ENCODE measurements at regions not wholly inside any gene's neighbourhood (a gene's known extent, or its start where the extent isn't known, plus 50 kb on each side); places are given as distances from the start of the nearest gene placed in this dataset.
"Not testable (repeated sequence)": the region's sequence is repeated elsewhere in the genome, so short reads cannot be mapped to it uniquely, and the experiment has no call there.

DNA sequence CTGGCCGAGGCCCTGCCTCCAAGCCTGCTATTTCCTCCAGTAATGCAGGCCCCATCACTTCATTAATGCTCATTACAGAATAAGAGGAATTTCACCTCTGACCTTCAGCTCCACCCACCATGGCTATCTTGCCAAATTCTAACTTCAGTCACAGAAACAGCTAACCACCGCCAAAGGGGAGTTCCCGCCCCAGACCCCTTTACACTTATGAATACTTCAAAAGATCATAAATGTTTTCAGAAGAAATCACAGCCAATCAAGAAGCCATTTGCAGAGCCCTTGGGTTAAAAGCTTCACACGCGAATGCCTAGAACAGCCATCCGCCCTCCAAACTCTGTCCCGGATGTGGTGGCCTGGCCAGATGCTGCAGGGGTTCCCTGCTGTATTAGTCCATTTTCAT is 73.8 kb upstream of the TWIST2 start:
- DNase-seq: no peak
- Histone ChIP-seq H3K27me3 (ENCODE audit: control insufficient read depth, insufficient read depth, low read length) (no peaks in the 10 kb centered on the region; the same call in 1 of the 2 replicates), H3K4me3 (ENCODE audit: insufficient read depth, low read depth, low read length) (no peak overlapping the region), H3K36me3 (replicated peaks; ENCODE audit: control insufficient read depth, insufficient read depth, low read length) (no peaks in the 10 kb centered on the region)

- Histone ChIP-seq H3K4me3 (ENCODE audit: insufficient read depth, low read depth, low read length) (no peak overlapping the region), H3K27me3 (ENCODE audit: control insufficient read depth, insufficient read depth, low read length) (no peaks in the 10 kb centered on the region; the same call in 1 of the 2 replicates), H3K36me3 (replicated peaks; ENCODE audit: control insufficient read depth, insufficient read depth, low read length) (no peaks in the 10 kb centered on the region)
- no peak for DNase-seq
These were observed 72.8 kb upstream of the TWIST2 start for GRCh38 chr2:238774980-238775509.

DNA sequence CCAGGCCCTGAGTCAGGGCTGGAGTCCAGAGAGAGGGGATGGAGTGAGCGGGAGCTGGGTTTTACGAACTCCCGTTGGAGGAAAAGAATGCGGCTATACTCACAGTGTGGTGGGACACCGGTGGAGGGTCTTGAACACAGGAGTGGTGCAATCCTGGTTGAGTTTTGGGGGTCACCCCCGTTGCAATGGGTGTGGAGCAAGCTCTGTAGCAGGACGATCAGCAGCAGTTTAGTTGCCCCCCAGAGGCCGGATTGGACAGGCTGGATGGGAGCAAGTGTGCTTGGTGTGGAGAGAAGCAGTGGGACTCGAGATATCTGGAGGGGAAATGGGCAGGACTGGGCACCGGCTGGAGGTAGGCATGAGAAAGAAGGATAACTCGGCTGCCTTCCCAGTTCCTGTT is 72.3 kb upstream of the TWIST2 start:
- Histone ChIP-seq H3K27me3 (ENCODE audit: control insufficient read depth, insufficient read depth, low read length) (no peaks in the 10 kb centered on the region; the same call in 1 of the 2 replicates), H3K36me3 (replicated peaks; ENCODE audit: control insufficient read depth, insufficient read depth, low read length) (no peaks in the 10 kb centered on the region), H3K4me3 (ENCODE audit: insufficient read depth, low read depth, low read length) (no peak overlapping the region)
- no peak for DNase-seq

- Histone ChIP-seq H3K36me3 (replicated peaks; ENCODE audit: control insufficient read depth, insufficient read depth, low read length) (no peaks in the 10 kb centered on the region), H3K4me3 (ENCODE audit: insufficient read depth, low read depth, low read length) (no peak overlapping the region), H3K27me3 (ENCODE audit: control insufficient read depth, insufficient read depth, low read length) (no peaks in the 10 kb centered on the region; the same call in 1 of the 2 replicates)
- DNase-seq: no peak
These were observed 71.7 kb upstream of the TWIST2 start for GRCh38 chr2:238776003-238776760.

DNA sequence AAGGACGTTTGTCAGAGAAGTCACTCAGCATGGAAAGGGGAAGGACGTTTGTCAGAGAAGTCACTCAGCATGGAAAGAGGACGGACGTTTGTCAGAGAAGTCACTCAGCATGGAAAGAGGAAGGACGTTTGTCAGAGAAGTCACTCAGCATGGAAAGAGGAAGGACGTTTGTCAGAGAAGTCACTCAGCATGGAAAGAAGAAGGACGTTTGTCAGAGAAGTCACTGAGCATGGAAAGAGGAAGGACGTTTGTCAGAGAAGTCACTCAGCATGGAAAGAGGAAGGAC is 71.2 kb upstream of the TWIST2 start:
- DNase-seq; H3K4me3 ChIP-seq (ENCODE audit: insufficient read depth, low read depth, low read length); H3K27me3 ChIP-seq (ENCODE audit: control insufficient read depth, insufficient read depth, low read length); H3K36me3 ChIP-seq (replicated peaks; ENCODE audit: control insufficient read depth, insufficient read depth, low read length): not testable (repeated sequence)

- DNase-seq: no peak
- H3K36me3 ChIP-seq (replicated peaks; ENCODE audit: control insufficient read depth, insufficient read depth, low read length): no peaks in the 10 kb centered on the region
- no peak overlapping the region for H3K4me3 ChIP-seq (ENCODE audit: insufficient read depth, low read depth, low read length)
- H3K27me3 ChIP-seq (ENCODE audit: control insufficient read depth, insufficient read depth, low read length): no peaks in the 10 kb centered on the region; the same call in 1 of the 2 replicates
These were observed 70.4 kb upstream of the TWIST2 start for GRCh38 chr2:238777369-238778067.

- Histone ChIP-seq H3K27me3 (ENCODE audit: control insufficient read depth, insufficient read depth, low read length) (no peaks in the 10 kb centered on the region), H3K36me3 (replicated peaks; ENCODE audit: control insufficient read depth, insufficient read depth, low read length) (no peaks in the 10 kb centered on the region), H3K4me3 (ENCODE audit: insufficient read depth, low read depth, low read length) (no peak overlapping the region)
- DNase-seq: peak; percentile 87
These were observed 63.0 kb upstream of the TWIST2 start for GRCh38 chr2:238784671-238785527.

DNA sequence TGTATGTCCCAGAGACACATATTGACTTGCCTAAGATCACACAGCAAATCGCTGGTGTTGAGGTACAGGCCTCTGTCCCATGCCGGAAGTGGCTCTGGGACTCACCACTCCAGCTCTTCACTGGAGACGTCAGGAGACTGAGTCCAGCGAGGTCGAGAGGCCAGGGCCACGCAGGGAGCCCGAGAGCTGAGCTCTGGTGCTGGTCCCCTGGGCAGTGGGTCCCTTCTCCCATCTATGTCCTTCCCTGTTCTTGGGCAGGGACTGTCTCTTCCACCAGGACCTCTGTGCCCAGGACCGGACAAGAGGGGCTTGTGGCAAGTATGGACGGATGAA is 62.4 kb upstream of the TWIST2 start:
- no peaks in the 10 kb centered on the region for H3K27me3 ChIP-seq (ENCODE audit: control insufficient read depth, insufficient read depth, low read length)
- DNase-seq: no peak
- no peak overlapping the region for H3K4me3 ChIP-seq (ENCODE audit: insufficient read depth, low read depth, low read length)
- H3K36me3 ChIP-seq (replicated peaks; ENCODE audit: control insufficient read depth, insufficient read depth, low read length): no peaks in the 10 kb centered on the region

- Histone ChIP-seq H3K27me3 (ENCODE audit: control insufficient read depth, insufficient read depth, low read length) (no peaks in the 10 kb centered on the region), H3K4me3 (ENCODE audit: insufficient read depth, low read depth, low read length) (no peak overlapping the region), H3K36me3 (replicated peaks; ENCODE audit: control insufficient read depth, insufficient read depth, low read length) (no peaks in the 10 kb centered on the region)
- DNase-seq: no peak
These were observed 61.5 kb upstream of the TWIST2 start for GRCh38 chr2:238786379-238786778.

- H3K36me3 ChIP-seq (replicated peaks; ENCODE audit: control insufficient read depth, insufficient read depth, low read length): no peaks in the 10 kb centered on the region
- DNase-seq: no peak
- H3K4me3 ChIP-seq (ENCODE audit: insufficient read depth, low read depth, low read length): no peak overlapping the region
- no peaks in the 10 kb centered on the region for H3K27me3 ChIP-seq (ENCODE audit: control insufficient read depth, insufficient read depth, low read length)
These were observed 60.9 kb upstream of the TWIST2 start for GRCh38 chr2:238786792-238787490.

DNA sequence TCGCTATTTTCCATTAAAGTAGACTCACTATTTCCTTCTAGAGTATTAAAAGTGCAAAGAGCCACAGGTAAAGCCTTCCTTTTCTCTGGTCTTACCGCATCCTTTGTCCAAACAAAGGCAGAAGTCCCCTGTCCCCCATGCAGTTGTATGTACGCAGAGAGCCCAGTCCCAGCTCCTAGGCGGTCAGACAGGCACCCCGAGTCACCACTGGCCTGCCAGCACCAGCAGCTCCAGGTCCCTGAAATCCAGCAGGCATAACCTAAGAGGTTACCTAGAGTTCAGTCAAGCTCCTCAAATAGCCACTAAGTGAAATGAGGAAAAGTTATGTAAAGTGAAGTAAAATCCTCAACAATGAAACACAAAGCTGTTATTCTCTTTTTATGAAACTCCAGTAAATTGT is 60.4 kb upstream of the TWIST2 start:
- Histone ChIP-seq H3K27me3 (ENCODE audit: control insufficient read depth, insufficient read depth, low read length) (no peaks in the 10 kb centered on the region), H3K36me3 (replicated peaks; ENCODE audit: control insufficient read depth, insufficient read depth, low read length) (no peaks in the 10 kb centered on the region), H3K4me3 (ENCODE audit: insufficient read depth, low read depth, low read length) (no peak overlapping the region)
- DNase-seq: no peak

DNA sequence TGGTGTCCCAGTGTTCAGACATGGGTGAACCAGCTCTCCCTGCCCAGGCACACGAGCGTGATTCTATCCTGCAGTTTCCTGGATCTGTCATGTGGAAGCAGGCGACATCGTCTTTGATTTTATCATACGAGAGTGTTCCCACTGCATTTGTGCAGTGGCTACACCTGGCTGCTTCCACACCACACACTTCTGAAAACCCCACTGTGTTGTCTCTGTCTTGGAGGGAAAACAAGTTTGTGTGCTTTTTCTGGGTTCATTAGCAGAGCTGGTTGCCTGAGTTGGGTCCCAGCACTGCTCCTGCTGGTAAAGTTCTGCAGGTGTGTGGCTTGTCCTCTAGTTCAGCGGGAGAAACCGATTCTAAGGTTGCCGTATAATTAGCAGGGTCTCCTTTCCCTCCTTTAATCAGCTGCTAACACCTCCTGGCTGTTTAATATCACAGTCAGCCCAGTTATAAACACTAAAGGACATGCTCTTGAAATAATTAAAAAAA is 58.5 kb upstream of the TWIST2 start:
- Histone ChIP-seq H3K4me3 (ENCODE audit: insufficient read depth, low read depth, low read length) (no peak overlapping the region), H3K36me3 (replicated peaks; ENCODE audit: control insufficient read depth, insufficient read depth, low read length) (no peaks in the 10 kb centered on the region), H3K27me3 (ENCODE audit: control insufficient read depth, insufficient read depth, low read length) (no peaks in the 10 kb centered on the region)
- DNase-seq: no peak

DNA sequence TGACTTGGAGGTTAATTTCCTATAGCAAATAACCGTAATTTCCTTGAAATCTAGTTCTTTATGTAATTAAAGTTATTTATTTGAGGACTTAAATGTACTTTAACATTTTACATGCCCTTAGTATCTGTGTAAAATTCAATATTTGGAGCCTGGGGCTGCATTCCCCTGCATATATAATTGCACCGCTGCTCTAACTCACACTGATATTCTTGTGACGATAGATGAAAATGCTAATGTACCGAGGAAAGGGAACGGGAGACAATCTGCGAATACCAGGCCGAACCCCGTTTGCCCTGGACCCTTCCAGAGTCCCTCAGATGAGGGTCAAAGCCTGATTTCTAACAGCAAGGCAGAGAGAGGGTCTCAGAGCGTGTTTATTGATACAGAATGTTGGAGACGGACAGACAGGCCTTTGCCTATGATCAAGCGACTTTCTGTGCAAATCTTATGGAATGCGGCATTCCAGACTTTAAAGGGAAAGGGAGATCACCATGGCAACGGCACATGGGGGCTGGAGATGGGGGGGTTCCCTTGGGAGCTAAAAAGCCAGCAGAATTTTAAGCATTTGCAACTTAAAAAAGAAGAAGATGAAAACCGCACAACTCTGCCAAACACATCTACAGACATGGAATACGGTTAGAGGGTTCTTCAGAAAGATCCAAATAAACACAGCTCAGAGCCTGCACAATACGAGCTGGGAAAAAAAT is 57.6 kb upstream of the TWIST2 start:
- no peaks in the 10 kb centered on the region for H3K27me3 ChIP-seq (ENCODE audit: control insufficient read depth, insufficient read depth, low read length)
- H3K36me3 ChIP-seq (replicated peaks; ENCODE audit: control insufficient read depth, insufficient read depth, low read length): no peaks in the 10 kb centered on the region
- DNase-seq: no peak
- H3K4me3 ChIP-seq (ENCODE audit: insufficient read depth, low read depth, low read length): no peak overlapping the region

DNA sequence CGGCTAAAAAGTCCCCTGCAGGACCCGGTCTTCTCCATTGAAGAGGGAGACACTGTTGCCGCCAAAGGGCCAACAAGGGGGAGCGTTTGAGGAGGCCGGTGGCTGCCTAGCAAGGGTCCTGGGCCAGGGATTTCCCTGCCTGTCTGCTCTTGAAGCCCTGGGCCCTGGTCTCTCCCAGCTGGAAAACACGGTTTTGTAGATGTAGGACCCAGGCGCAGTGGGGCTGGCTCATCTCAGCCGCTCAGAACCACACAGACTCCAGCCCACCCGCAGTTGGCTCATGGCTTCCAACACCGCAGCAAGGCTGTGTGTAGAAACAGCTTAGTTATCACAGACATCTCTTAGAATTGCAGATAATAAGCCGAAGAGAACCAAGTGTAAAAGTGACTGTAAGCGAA is 57.1 kb upstream of the TWIST2 start:
- no peak for DNase-seq
- Histone ChIP-seq H3K4me3 (ENCODE audit: insufficient read depth, low read depth, low read length) (no peak overlapping the region), H3K27me3 (ENCODE audit: control insufficient read depth, insufficient read depth, low read length) (no peaks in the 10 kb centered on the region), H3K36me3 (replicated peaks; ENCODE audit: control insufficient read depth, insufficient read depth, low read length) (no peaks in the 10 kb centered on the region)
